ENCODE measurements at regions not wholly inside any gene's neighbourhood (a gene's known extent, or its start where the extent isn't known, plus 50 kb on each side); places are given as distances from the start of the nearest gene placed in this dataset.

GRCh38 chr1:239025997-239026694 lies 360.2 kb upstream of the CHRM3 start:
- no peak for TF ChIP-seq POLR2A (IDR thresholded peaks at IDR 0.05)
- no peak for TF ChIP-seq CTCF (IDR thresholded peaks at IDR 0.05)

All from adrenal gland (tissue), 5 donors.